H9 (cell line): ENCODE measurements at regions not wholly inside any gene's neighbourhood (a gene's known extent, or its start where the extent isn't known, plus 50 kb on each side); places are given as distances from the start of the nearest gene placed in this dataset.
"Not testable (repeated sequence)": the region's sequence is repeated elsewhere in the genome, so short reads cannot be mapped to it uniquely, and the experiment has no call there.

Source experiments
- DNase-seq: peaks from one replicate; pipeline ENCODE4 v3.0.0-alpha.2; 2017
- H2AFZ ChIP-seq: one replicate; pipeline ENCODE4 v1.6.1; 2013; ENCODE audit warnings: mild to moderate bottlenecking, low read length, control low read depth, moderate library complexity
- H2AK5ac ChIP-seq: 2 replicates; pipeline ENCODE4 v1.6.1; 2013; ENCODE audit warnings: low read length, control low read depth, mixed read lengths; ENCODE audit not compliant: insufficient read length
- H2BK120ac ChIP-seq: one replicate; pipeline ENCODE4 v1.6.1; 2013; ENCODE audit warnings: low read depth, mild to moderate bottlenecking, low read length, control low read depth, inconsistent platforms; ENCODE audit not compliant: poor library complexity, severe bottlenecking
- H2BK12ac ChIP-seq: 2 replicates; pipeline ENCODE4 v1.6.1; 2013; ENCODE audit warnings: low read length, control low read depth, mixed read lengths, low read depth; ENCODE audit not compliant: insufficient read length
- H2BK15ac ChIP-seq: 2 replicates; pipeline ENCODE4 v1.6.1; 2013; ENCODE audit warnings: low read depth, low read length, control low read depth
- H2BK20ac ChIP-seq: one replicate; pipeline ENCODE4 v1.6.1; 2013; ENCODE audit warnings: low read depth, mild to moderate bottlenecking, low read length, control low read depth, inconsistent platforms; ENCODE audit not compliant: poor library complexity, severe bottlenecking
- H2BK5ac ChIP-seq: 2 replicates; pipeline ENCODE4 v1.6.1; 2013; ENCODE audit warnings: low read length, control low read depth, mixed read lengths; ENCODE audit not compliant: insufficient read length
- H3K14ac ChIP-seq: 2 replicates; pipeline ENCODE4 v1.6.1; 2013; ENCODE audit warnings: low read length, control low read depth; ENCODE audit not compliant: insufficient read depth
- H3K18ac ChIP-seq: 2 replicates; pipeline ENCODE4 v1.6.1; 2013; ENCODE audit warnings: low read depth, mild to moderate bottlenecking, mixed read lengths, low read length, control low read depth; ENCODE audit not compliant: insufficient read length
- H3K23ac ChIP-seq: 2 replicates; pipeline ENCODE4 v1.6.1; 2013; ENCODE audit warnings: low read length, control low read depth, mixed read lengths, low read depth; ENCODE audit not compliant: insufficient read length
- H3K23me2 ChIP-seq: 2 replicates; pipeline ENCODE4 v1.6.1; 2013; ENCODE audit warnings: low read depth, mild to moderate bottlenecking, mixed read lengths, low read length, control low read depth; ENCODE audit not compliant: insufficient read length, poor library complexity, severe bottlenecking
- H3K27ac ChIP-seq: 2 replicates; pipeline ENCODE4 v1.5.1; 2013; ENCODE audit warnings: low read length, control low read depth, mixed read lengths, low read depth; ENCODE audit not compliant: insufficient read length
- H3K27me3 ChIP-seq: 2 replicates; pipeline ENCODE4 v1.6.1; 2013; ENCODE audit warnings: low read length, control low read depth, inconsistent platforms; ENCODE audit not compliant: insufficient read depth
- H3K4ac ChIP-seq: 2 replicates; pipeline ENCODE4 v1.6.1; 2013; ENCODE audit warnings: low read depth, mild to moderate bottlenecking, control low read depth, inconsistent platforms, low read length, moderate library complexity
- H3K4me1 ChIP-seq: 2 replicates; pipeline ENCODE4 v1.6.1; 2013; ENCODE audit warnings: low read length, control low read depth, inconsistent platforms; ENCODE audit not compliant: insufficient read depth
- H3K4me2 ChIP-seq: 2 replicates; pipeline ENCODE4 v1.6.1; 2013; ENCODE audit warnings: low read length, control low read depth, mixed read lengths; ENCODE audit not compliant: insufficient read length, insufficient read depth
- H3K56ac ChIP-seq: 2 replicates; pipeline ENCODE4 v1.6.1; 2013; ENCODE audit warnings: low read depth, mild to moderate bottlenecking, mixed read lengths, low read length, control low read depth; ENCODE audit not compliant: insufficient read length
- H3K79me1 ChIP-seq: 2 replicates; pipeline ENCODE4 v1.6.1; 2013; ENCODE audit warnings: low read depth, mild to moderate bottlenecking, moderate library complexity, low read length, control low read depth, inconsistent platforms; ENCODE audit not compliant: insufficient read depth, poor library complexity, severe bottlenecking
- H3K79me2 ChIP-seq: 2 replicates; pipeline ENCODE4 v1.6.1; 2013; ENCODE audit warnings: low read length, control low read depth, inconsistent platforms; ENCODE audit not compliant: insufficient read depth
- H3K9ac ChIP-seq: 2 replicates; pipeline ENCODE4 v1.6.1; 2013; ENCODE audit warnings: low read length, control low read depth, mixed read lengths; ENCODE audit not compliant: insufficient read length; ENCODE audit errors: extremely low read depth
- H3K9me3 ChIP-seq: one replicate; pipeline ENCODE4 v1.6.1; 2013; ENCODE audit warnings: low read depth, low read length, inconsistent platforms; ENCODE audit not compliant: control insufficient read depth
- H3T11ph ChIP-seq: one replicate; pipeline ENCODE4 v1.6.1; 2013; ENCODE audit warnings: mild to moderate bottlenecking, low read length, control low read depth, inconsistent platforms
- H4K20me1 ChIP-seq: one replicate; pipeline ENCODE4 v1.6.1; 2013; ENCODE audit not compliant: control insufficient read depth, insufficient read length, insufficient read depth
- H4K5ac ChIP-seq: 2 replicates; pipeline ENCODE4 v1.6.1; 2013; ENCODE audit warnings: low read depth, mild to moderate bottlenecking, mixed read lengths, low read length, control low read depth; ENCODE audit not compliant: insufficient read length
- H4K8ac ChIP-seq: replicated peaks from 2 replicates; pipeline ENCODE4 v1.6.1; 2013; ENCODE audit warnings: low read length, control low read depth, mixed read lengths, low read depth; ENCODE audit not compliant: insufficient read length
- H4K91ac ChIP-seq: 2 replicates; pipeline ENCODE4 v1.6.1; 2013; ENCODE audit warnings: low read depth, mild to moderate bottlenecking, moderate library complexity, mixed read lengths, low read length, control low read depth; ENCODE audit not compliant: insufficient read length
- H3K27ac Mint-ChIP-seq, 3 experiments: 2 replicates in 2 of 3; 3 replicates in 1 of 3; pipeline ENCODE4 v1.8.0; 2020 to 2021; ENCODE audit warnings: mixed read lengths in 3 of 3, mild to moderate bottlenecking in 1 of 3, moderate library complexity in 1 of 3
- H3K27me3 Mint-ChIP-seq: 2 replicates; pipeline ENCODE4 v1.8.0; 2021; ENCODE audit warnings: low read depth, mild to moderate bottlenecking, moderate library complexity, mixed read lengths
- H3K36me3 Mint-ChIP-seq, 3 experiments: 2 replicates in 2 of 3; 3 replicates in 1 of 3; pipeline ENCODE4 v1.8.0; 2020 to 2021; ENCODE audit warnings: low read depth in 3 of 3, mixed read lengths in 3 of 3; ENCODE audit not compliant: insufficient read depth in 1 of 3
- H3K4me1 Mint-ChIP-seq, 2 experiments: 2 replicates each; pipeline ENCODE4 v1.8.0; 2020; ENCODE audit warnings: mixed read lengths in 2 of 2
- H3K4me3 Mint-ChIP-seq, 2 experiments: 2 replicates in 1 of 2; 3 replicates in 1 of 2; pipeline ENCODE4 v1.8.0; 2020 to 2021; ENCODE audit warnings: mild to moderate bottlenecking in 2 of 2, mixed read lengths in 2 of 2, moderate library complexity in 1 of 2
- H3K9me3 Mint-ChIP-seq, 2 experiments: 2 replicates in 1 of 2; 3 replicates in 1 of 2; pipeline ENCODE4 v1.8.0; 2020; ENCODE audit warnings: mild to moderate bottlenecking in 2 of 2, mixed read lengths in 2 of 2, moderate library complexity in 1 of 2
- whole genome bisulfite sequencing: extraction: QIAGEN DNeasy Blood & Tissue Kit; methylation state at CpG from one replicate; pipeline ENCODE4 v1.1.7; 2013; ENCODE audit warnings: missing lambda C conversion rate, low lambda C conversion rate, mixed read lengths; ENCODE audit not compliant: insufficient read length; ENCODE audit errors: extremely low coverage; 5-methylcytosine and 5-hydroxymethylcytosine counted together

DNA sequence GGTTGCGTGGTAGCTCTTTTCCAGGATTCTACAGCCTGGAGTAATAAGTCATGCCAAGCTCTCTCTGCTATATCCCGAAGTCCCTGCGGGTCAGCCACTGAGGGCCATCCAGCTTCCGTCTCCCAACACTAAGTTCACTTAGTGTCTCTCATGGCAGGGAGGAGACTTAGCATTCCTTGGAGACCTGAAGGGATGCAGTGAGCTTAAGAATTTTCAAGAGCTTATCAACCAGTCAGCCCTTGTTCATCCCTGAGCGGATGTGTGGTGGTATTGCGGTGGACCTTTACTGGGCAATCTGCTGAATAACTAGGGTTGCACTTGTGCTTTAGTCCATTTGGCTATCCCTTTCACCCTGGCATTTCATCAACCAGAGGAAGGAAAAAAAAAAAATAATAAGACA lies 85.8 kb upstream of the ADGRA3 start:
- H3K79me2 ChIP-seq, H3K4ac ChIP-seq, H2BK120ac ChIP-seq, H3K23me2 ChIP-seq, H4K91ac ChIP-seq, H2BK12ac ChIP-seq, H3K9me3 ChIP-seq, H2BK5ac ChIP-seq, DNase-seq, H3K36me3 Mint-ChIP-seq, H3T11ph ChIP-seq, H3K27ac ChIP-seq, H3K27me3 ChIP-seq, H3K27me3 Mint-ChIP-seq, H3K56ac ChIP-seq, H3K4me3 Mint-ChIP-seq, H3K27ac Mint-ChIP-seq, H4K20me1 ChIP-seq, H3K4me1 Mint-ChIP-seq, H3K4me2 ChIP-seq, H3K79me1 ChIP-seq, H2BK15ac ChIP-seq, H2BK20ac ChIP-seq, H3K23ac ChIP-seq, H3K9ac ChIP-seq, H4K8ac ChIP-seq, H3K9me3 Mint-ChIP-seq, H4K5ac ChIP-seq, H3K4me1 ChIP-seq, H2AFZ ChIP-seq, H3K18ac ChIP-seq, H2AK5ac ChIP-seq, H3K14ac ChIP-seq: not testable (repeated sequence)
- no CpG with 5 or more reads among the region's 6 CpGs for WGBS
